HepG2 (cell line): ENCODE measurements at regions not wholly inside any gene's neighbourhood (a gene's known extent, or its start where the extent isn't known, plus 50 kb on each side); places are given as distances from the start of the nearest gene placed in this dataset.

ENCODE experiments used
- CREB1 ChIP-seq, 2 experiments: fragments of 450-650 bp in 1 of 2; IDR thresholded peaks; 2 replicates each; pipeline ENCODE4 v1.6.1; 2016 to 2017; ENCODE audit warnings: control low read depth in 1 of 2, mild to moderate bottlenecking in 1 of 2, missing compliant biosample characterization in 1 of 2, missing genetic modification characterization in 1 of 2
- EHMT2 ChIP-seq: fragments of 200-600 bp; sonication (generic); IDR thresholded peaks from 2 replicates; pipeline ENCODE4 v1.7.0; 2017; ENCODE audit warnings: antibody characterized with exemption, low read depth, low read length, borderline replicate concordance
- EP300 ChIP-seq, 3 experiments: sonication (generic) in 1 of 3; formaldehyde crosslinking in 1 of 3; IDR thresholded peaks; 2 replicates each; pipeline versions ENCODE4 v1.5.1 to v1.6.1; 2011 to 2020; ENCODE audit warnings: low read depth in 2 of 3, low read length in 2 of 3, borderline replicate concordance in 1 of 3, improper control_type of control experiment in 1 of 3, mild to moderate bottlenecking in 1 of 3, missing genetic modification reagents in 1 of 3, moderate library complexity in 1 of 3
- EZH2 ChIP-seq: conservative IDR thresholded peaks from 2 replicates; pipeline ENCODE4 v1.6.1; 2012; ENCODE audit warnings: mild to moderate bottlenecking, low read depth, low read length, moderate library complexity
- JUN ChIP-seq: sonication (generic); formaldehyde crosslinking; IDR thresholded peaks from 2 replicates; pipeline ENCODE4 v1.4.0; 2020; ENCODE audit warnings: mild to moderate bottlenecking, missing genetic modification reagents
- NFYB ChIP-seq: sonication (generic); formaldehyde crosslinking; IDR thresholded peaks from 2 replicates; pipeline ENCODE4 v1.4.0; 2020; ENCODE audit warnings: missing genetic modification reagents
- PHF21A ChIP-seq: sonication (generic); formaldehyde crosslinking; IDR thresholded peaks from 2 replicates; pipeline ENCODE4 v1.5.0; 2020; ENCODE audit warnings: mild to moderate bottlenecking, missing genetic modification reagents
- POLR2A ChIP-seq, 2 experiments: IDR thresholded peaks; 2 replicates each; pipeline ENCODE4 v1.6.1; 2011; ENCODE audit warnings: low read depth in 2 of 2, low read length in 2 of 2, mild to moderate bottlenecking in 1 of 2, moderate library complexity in 1 of 2; ENCODE audit not compliant: insufficient read depth in 1 of 2
- ZNF12 ChIP-seq: sonication (generic); formaldehyde crosslinking; IDR thresholded peaks from 2 replicates; pipeline ENCODE4 v1.5.0; 2020; ENCODE audit warnings: missing genetic modification reagents
- ZNF24 ChIP-seq: fragments of 450-650 bp; IDR thresholded peaks from 2 replicates; pipeline ENCODE4 v1.6.1; 2017; ENCODE audit warnings: antibody characterized with exemption, mild to moderate bottlenecking
- TF ChIP-seq, protein P1 (sequence below): sonication (generic); formaldehyde crosslinking; IDR thresholded peaks from 2 replicates; pipeline ENCODE4 v1.4.0; 2020; ENCODE audit warnings: missing genetic modification reagents
- TF ChIP-seq, protein P2 (sequence below): sonication (generic); formaldehyde crosslinking; IDR thresholded peaks from 2 replicates; pipeline ENCODE4 v1.5.0; 2020; ENCODE audit warnings: mild to moderate bottlenecking, missing genetic modification reagents

GRCh38 chr4:103923551-103923950 lies 203.8 kb upstream of the TACR3 start:
- TF ChIP-seq, protein P1, sequence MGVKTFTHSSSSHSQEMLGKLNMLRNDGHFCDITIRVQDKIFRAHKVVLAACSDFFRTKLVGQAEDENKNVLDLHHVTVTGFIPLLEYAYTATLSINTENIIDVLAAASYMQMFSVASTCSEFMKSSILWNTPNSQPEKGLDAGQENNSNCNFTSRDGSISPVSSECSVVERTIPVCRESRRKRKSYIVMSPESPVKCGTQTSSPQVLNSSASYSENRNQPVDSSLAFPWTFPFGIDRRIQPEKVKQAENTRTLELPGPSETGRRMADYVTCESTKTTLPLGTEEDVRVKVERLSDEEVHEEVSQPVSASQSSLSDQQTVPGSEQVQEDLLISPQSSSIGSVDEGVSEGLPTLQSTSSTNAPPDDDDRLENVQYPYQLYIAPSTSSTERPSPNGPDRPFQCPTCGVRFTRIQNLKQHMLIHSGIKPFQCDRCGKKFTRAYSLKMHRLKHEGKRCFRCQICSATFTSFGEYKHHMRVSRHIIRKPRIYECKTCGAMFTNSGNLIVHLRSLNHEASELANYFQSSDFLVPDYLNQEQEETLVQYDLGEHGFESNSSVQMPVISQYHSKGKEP, result no peak
- TF ChIP-seq EHMT2 (no peak), POLR2A (IDR thresholded peaks at IDR 0.05; ENCODE audit: insufficient read depth in 1 of 2, low read depth in 2 of 2, low read length in 2 of 2) (no peak), JUN (CRISPR knock-in tag) (no peak), NFYB (no peak), ZNF24 (no peak), CREB1 (IDR thresholded peaks at IDR 0.05) (no peak), CREB1 (CRISPR knock-in tag; IDR thresholded peaks at IDR 0.05) (no peak), PHF21A (no peak), EP300 (IDR thresholded peaks at IDR 0.05; ENCODE audit: low read depth in 2 of 2, low read length in 2 of 2) (no peak), EP300 (CRISPR knock-in tag; IDR thresholded peaks at IDR 0.05; ENCODE audit: borderline replicate concordance) (no peak), EZH2 (no peak), ZNF12 (CRISPR knock-in tag) (no peak)
- TF ChIP-seq, protein P2, sequence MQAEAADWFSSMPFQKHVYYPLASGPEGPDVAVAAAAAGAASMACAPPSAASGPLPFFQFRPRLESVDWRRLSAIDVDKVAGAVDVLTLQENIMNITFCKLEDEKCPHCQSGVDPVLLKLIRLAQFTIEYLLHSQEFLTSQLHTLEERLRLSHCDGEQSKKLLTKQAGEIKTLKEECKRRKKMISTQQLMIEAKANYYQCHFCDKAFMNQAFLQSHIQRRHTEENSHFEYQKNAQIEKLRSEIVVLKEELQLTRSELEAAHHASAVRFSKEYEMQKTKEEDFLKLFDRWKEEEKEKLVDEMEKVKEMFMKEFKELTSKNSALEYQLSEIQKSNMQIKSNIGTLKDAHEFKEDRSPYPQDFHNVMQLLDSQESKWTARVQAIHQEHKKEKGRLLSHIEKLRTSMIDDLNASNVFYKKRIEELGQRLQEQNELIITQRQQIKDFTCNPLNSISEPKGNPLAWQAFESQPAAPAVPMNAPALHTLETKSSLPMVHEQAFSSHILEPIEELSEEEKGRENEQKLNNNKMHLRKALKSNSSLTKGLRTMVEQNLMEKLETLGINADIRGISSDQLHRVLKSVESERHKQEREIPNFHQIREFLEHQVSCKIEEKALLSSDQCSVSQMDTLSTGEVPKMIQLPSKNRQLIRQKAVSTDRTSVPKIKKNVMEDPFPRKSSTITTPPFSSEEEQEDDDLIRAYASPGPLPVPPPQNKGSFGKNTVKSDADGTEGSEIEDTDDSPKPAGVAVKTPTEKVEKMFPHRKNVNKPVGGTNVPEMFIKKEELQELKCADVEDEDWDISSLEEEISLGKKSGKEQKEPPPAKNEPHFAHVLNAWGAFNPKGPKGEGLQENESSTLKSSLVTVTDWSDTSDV (CRISPR knock-in tag), result no peak
